ENCODE measurements at regions not wholly inside any gene's neighbourhood (a gene's known extent, or its start where the extent isn't known, plus 50 kb on each side); places are given as distances from the start of the nearest gene placed in this dataset.

DNA sequence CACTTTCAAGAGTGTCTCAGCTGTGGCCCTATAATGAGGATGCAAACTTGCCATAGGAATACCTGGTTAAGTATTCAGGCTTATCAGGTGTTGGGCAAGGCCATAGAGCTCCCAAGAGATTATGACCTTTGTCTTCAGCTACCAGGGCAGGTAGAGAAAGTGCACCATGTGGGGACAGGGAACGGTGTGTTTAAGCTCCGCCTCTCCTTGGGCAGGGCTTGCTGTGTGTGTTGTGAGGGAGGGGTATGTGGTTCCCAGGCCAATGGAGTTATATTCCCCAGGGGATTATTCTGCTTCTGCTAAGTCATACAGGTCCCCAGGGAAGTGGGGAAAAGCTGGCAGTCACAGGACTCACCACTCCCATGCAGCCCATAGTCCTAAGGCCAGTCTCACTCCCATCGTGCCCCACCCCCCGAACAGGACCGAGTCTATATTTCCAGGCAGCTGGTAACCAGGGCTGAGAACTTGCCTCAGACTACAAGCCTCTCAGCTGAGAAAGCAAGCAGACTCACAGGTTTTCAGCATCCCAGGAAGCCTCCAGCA is 660.2 kb downstream of the HTR1B start:
- Histone ChIP-seq H3K36me3 (ENCODE audit: control insufficient read depth in 1 of 2, insufficient read depth in 2 of 2, low read length in 2 of 2) (no peaks in the 10 kb centered on the region), H3K4me1 (ENCODE audit: control insufficient read depth in 1 of 2, insufficient read depth in 2 of 2, low read length in 2 of 2) (no peaks in the 10 kb centered on the region), H3K9me2 (ENCODE audit: insufficient read depth) (no peaks in the 10 kb centered on the region), H3K27me3 (ENCODE audit: insufficient read depth, low read length) (no peaks in the 10 kb centered on the region), H3K27ac (ENCODE audit: low read depth, low read length) (no peak overlapping the region), H4K20me1 (ENCODE audit: insufficient read depth) (no peaks in the 10 kb centered on the region), H3K9ac (ENCODE audit: low read length) (no peak overlapping the region), H3K4me3 (replicated peaks in 1 of 2; ENCODE audit: low read depth in 1 of 2, low read length in 2 of 2) (no peak overlapping the region), H3K79me2 (ENCODE audit: insufficient read depth, low read length) (no peaks in the 10 kb centered on the region), H3K4me2 (ENCODE audit: low read length) (no peak overlapping the region), H2AFZ (ENCODE audit: low read depth, low read length, poor library complexity, severe bottlenecking) (no peak overlapping the region), H3K9me3 (ENCODE audit: control insufficient read depth in 1 of 2, insufficient read depth in 1 of 2, low read depth in 1 of 2, low read length in 2 of 2) (no peaks in the 10 kb centered on the region)
- TF ChIP-seq EGR1 (IDR thresholded peaks at IDR 0.05; ENCODE audit: low read depth) (no peak), ZNF274 (IDR thresholded peaks at IDR 0.05; ENCODE audit: low read depth, low read length) (no peak), CBX3 (IDR thresholded peaks at IDR 0.05; ENCODE audit: low read depth) (no peak), JUND (IDR thresholded peaks at IDR 0.05) (no peak), SIN3A (IDR thresholded peaks at IDR 0.05; ENCODE audit: low read depth) (no peak), ELF1 (IDR thresholded peaks at IDR 0.05; ENCODE audit: borderline replicate concordance, low read depth) (no peak), CEBPB (IDR thresholded peaks at IDR 0.05; ENCODE audit: low read depth) (no peak)
- TF ChIP-seq, protein P1, sequence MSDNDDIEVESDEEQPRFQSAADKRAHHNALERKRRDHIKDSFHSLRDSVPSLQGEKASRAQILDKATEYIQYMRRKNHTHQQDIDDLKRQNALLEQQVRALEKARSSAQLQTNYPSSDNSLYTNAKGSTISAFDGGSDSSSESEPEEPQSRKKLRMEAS (IDR thresholded peaks at IDR 0.05) = no peak
- TF ChIP-seq, protein P2, sequence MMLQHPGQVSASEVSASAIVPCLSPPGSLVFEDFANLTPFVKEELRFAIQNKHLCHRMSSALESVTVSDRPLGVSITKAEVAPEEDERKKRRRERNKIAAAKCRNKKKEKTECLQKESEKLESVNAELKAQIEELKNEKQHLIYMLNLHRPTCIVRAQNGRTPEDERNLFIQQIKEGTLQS (IDR thresholded peaks at IDR 0.05) = no peak
- TF ChIP-seq, protein P3, sequence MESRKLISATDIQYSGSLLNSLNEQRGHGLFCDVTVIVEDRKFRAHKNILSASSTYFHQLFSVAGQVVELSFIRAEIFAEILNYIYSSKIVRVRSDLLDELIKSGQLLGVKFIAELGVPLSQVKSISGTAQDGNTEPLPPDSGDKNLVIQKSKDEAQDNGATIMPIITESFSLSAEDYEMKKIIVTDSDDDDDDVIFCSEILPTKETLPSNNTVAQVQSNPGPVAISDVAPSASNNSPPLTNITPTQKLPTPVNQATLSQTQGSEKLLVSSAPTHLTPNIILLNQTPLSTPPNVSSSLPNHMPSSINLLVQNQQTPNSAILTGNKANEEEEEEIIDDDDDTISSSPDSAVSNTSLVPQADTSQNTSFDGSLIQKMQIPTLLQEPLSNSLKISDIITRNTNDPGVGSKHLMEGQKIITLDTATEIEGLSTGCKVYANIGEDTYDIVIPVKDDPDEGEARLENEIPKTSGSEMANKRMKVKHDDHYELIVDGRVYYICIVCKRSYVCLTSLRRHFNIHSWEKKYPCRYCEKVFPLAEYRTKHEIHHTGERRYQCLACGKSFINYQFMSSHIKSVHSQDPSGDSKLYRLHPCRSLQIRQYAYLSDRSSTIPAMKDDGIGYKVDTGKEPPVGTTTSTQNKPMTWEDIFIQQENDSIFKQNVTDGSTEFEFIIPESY (IDR thresholded peaks at IDR 0.05; ENCODE audit: extremely low read depth, insufficient replicate concordance, low read length) = no peak
- TF ChIP-seq, protein P4, sequence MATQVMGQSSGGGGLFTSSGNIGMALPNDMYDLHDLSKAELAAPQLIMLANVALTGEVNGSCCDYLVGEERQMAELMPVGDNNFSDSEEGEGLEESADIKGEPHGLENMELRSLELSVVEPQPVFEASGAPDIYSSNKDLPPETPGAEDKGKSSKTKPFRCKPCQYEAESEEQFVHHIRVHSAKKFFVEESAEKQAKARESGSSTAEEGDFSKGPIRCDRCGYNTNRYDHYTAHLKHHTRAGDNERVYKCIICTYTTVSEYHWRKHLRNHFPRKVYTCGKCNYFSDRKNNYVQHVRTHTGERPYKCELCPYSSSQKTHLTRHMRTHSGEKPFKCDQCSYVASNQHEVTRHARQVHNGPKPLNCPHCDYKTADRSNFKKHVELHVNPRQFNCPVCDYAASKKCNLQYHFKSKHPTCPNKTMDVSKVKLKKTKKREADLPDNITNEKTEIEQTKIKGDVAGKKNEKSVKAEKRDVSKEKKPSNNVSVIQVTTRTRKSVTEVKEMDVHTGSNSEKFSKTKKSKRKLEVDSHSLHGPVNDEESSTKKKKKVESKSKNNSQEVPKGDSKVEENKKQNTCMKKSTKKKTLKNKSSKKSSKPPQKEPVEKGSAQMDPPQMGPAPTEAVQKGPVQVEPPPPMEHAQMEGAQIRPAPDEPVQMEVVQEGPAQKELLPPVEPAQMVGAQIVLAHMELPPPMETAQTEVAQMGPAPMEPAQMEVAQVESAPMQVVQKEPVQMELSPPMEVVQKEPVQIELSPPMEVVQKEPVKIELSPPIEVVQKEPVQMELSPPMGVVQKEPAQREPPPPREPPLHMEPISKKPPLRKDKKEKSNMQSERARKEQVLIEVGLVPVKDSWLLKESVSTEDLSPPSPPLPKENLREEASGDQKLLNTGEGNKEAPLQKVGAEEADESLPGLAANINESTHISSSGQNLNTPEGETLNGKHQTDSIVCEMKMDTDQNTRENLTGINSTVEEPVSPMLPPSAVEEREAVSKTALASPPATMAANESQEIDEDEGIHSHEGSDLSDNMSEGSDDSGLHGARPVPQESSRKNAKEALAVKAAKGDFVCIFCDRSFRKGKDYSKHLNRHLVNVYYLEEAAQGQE (IDR thresholded peaks at IDR 0.05; ENCODE audit: low read depth) = no peak
- TF ChIP-seq, protein P5, sequence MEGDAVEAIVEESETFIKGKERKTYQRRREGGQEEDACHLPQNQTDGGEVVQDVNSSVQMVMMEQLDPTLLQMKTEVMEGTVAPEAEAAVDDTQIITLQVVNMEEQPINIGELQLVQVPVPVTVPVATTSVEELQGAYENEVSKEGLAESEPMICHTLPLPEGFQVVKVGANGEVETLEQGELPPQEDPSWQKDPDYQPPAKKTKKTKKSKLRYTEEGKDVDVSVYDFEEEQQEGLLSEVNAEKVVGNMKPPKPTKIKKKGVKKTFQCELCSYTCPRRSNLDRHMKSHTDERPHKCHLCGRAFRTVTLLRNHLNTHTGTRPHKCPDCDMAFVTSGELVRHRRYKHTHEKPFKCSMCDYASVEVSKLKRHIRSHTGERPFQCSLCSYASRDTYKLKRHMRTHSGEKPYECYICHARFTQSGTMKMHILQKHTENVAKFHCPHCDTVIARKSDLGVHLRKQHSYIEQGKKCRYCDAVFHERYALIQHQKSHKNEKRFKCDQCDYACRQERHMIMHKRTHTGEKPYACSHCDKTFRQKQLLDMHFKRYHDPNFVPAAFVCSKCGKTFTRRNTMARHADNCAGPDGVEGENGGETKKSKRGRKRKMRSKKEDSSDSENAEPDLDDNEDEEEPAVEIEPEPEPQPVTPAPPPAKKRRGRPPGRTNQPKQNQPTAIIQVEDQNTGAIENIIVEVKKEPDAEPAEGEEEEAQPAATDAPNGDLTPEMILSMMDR (IDR thresholded peaks at IDR 0.05 in 2 of 3, conservative IDR thresholded peaks at IDR 0.05 in 1 of 3; ENCODE audit: borderline replicate concordance in 1 of 3, insufficient read depth in 1 of 3, low read depth in 2 of 3, low read length in 2 of 3) = no peak
- intact Hi-C loops (cut with micrococcal nuclease) = no loop called here
- POLR2A ChIA-PET = no interaction called here
- ATAC-seq (no peak), DNase-seq (ENCODE audit: low read depth, low spot score) (no peak)
- RAD21 ChIA-PET (ENCODE audit: low non-redundant PET in 1 of 2, low total read pairs in 2 of 2, uncharacterized antibody in 2 of 2, unreplicated experiment in 2 of 2) = no interaction called here
- CTCF ChIA-PET = no interaction called here
- no TSS peak for BruUV-seq (replicated peaks)
